ENCODE measurements at regions not wholly inside any gene's neighbourhood (a gene's known extent, or its start where the extent isn't known, plus 50 kb on each side); places are given as distances from the start of the nearest gene placed in this dataset.

DNA sequence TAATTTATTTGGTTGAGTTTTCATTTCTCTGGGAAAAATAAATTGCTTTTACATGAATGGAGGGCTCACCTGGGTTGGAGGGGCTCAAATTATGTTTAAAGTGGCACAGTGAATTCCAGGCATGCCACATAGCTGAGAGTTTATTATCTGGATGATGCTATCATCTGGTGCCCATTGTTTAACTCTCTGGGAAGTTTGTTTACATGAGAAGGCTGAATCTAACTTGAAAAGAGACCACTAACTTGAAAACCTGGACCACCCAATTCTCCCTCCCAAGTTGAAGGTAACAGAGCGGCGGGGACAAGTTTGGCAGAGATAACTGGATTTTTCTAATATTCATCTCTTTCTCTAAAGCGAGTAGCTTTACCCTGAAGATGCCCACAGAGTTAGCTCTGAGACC is 321.5 kb upstream of the GHITM start:
- TF ChIP-seq, protein P1, sequence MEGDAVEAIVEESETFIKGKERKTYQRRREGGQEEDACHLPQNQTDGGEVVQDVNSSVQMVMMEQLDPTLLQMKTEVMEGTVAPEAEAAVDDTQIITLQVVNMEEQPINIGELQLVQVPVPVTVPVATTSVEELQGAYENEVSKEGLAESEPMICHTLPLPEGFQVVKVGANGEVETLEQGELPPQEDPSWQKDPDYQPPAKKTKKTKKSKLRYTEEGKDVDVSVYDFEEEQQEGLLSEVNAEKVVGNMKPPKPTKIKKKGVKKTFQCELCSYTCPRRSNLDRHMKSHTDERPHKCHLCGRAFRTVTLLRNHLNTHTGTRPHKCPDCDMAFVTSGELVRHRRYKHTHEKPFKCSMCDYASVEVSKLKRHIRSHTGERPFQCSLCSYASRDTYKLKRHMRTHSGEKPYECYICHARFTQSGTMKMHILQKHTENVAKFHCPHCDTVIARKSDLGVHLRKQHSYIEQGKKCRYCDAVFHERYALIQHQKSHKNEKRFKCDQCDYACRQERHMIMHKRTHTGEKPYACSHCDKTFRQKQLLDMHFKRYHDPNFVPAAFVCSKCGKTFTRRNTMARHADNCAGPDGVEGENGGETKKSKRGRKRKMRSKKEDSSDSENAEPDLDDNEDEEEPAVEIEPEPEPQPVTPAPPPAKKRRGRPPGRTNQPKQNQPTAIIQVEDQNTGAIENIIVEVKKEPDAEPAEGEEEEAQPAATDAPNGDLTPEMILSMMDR (IDR thresholded peaks at IDR 0.05): no peak
- TF ChIP-seq POLR2A (IDR thresholded peaks at IDR 0.05): no peak

Measured in uterus (tissue), 2 donors.